Nucleus accumbens (tissue), 56 donors: ENCODE measurements at regions not wholly inside any gene's neighbourhood (a gene's known extent, or its start where the extent isn't known, plus 50 kb on each side); places are given as distances from the start of the nearest gene placed in this dataset.

Source experiments
- DNase-seq, 56 donors: peaks; one replicate each; lab custom pipeline; 2025; lab: John Stamatoyannopoulos, UW

DNA sequence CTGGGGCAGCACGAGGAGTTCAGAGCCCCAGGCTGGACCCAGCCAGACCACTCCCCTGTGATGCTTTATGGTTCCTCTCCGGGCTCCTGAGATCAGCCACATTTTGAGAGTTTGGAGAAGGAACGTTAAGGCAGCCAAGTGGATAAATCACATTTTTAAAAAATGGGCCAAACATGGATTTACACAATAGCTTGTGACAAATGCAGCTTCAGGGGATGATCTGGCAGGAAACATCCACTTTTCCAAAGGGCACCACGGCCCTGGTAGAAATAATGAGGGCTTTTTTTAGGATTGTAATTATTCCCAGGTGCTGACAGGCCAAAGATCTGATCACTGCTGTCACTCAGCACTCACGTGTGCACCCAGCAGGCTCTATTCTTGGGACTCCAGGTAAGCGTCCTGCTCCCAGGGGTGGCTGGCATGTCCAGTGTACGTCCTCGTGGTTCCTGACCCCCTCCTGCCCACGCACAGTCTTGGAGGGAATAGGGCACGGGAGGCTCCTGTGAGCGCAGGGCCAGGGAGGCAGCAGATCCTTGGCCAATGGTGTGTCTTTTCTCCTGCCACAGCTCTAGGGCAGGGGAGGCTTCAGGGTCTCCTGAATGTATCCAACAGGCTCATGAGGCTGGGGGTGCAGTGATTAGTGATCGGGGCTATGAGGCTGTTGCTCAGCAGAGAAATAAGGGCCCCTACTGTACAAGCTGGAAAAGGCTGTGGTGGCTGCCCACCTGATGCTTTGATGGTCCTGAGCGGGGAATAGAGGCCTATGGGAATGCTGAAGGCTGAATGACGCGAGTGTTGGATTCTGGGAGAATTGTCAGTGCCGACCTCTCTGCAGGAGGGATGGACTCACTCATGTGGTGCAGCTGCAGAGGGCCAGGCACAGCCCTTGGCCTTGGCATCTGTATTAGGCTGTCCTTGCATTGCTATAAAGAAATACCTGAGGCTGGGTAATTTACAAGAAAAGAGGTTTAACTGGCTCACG is 415.7 kb downstream of the PTPRU start:
- DNase-seq, result no peak

GRCh38 chr1:29651246-29651645 is 414.9 kb downstream of the PTPRU start:
- no peak for DNase-seq

DNA sequence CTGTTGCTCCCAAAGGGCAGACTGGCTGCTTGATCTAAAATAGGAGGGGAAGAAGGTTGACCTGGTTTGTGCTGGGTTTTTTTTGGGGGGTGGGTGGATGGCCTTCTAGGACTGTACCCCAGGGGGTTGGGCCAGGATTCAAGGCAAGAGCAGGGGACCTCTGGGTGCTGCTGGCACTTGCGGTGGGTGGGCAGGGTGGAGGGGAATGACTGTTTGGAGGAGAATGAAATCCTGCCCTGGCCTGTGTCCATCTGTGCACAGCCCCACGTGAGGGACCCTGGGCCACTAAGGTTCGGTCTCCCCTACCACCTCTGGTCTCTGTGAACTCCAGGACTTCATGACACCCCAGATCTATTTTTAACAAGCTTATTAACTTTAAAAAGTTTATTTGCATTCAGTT is 414.2 kb downstream of the PTPRU start:
- DNase-seq, result no peak

DNA sequence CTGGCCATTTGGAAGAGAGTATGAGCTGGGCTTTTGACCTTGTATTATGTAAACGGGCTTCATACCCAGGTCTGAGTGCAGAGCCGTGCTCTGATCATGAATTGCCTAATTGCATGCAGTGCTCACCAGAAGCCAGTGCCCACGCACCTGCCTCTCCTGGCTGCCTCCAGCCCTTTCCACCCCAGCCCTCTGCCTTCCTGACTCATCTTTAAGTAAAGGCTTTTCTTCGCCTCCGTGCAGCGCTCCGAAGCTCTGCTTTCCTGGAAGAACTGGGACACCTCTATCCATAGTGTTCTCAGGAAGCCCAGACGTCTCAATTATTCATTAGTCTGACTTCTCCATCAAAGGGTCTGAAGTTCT is 413.7 kb downstream of the PTPRU start:
- peak in 24 of 56 donors; percentile 5 to 69 (median 24) for DNase-seq

DNA sequence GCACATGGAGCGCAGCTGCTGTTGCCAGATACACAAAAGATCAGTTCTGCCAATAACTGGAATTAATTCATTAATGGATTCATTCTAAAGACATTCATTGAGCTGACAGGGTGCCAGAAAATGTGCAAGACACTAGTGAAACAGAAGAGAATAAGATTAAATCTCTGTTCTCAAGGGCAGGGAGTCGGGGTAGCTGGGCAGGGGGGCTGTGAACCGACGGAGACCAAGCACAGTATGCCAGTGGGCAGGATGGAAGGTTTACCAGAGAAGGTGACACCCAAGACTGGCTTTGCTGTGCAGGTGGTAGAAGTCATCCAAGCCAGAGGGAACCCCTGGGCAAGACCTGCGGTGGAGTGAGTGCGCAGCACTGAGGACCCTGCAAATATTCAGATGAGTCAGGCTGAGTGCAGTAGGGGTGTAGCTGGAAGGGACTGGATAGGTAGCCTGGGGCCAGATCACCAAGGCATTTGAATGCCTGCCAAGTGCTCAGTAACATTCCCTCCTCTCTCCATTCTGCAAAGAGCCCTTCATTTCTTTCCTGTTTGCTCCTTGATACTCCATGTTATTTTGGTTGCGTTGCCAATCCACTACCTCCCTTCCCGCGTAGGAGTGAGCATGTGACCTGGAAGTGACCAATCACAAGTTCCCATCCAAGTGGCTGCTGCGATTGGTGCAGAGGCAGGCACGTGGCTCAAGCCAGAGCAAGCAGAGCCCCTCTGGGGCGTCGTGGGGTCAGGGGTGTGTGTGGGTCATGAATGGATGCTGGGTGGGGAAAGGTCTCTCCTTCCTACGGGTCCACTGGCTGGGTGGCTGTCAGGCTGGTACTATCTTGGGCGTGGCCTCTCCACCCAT is 413.1 kb downstream of the PTPRU start:
- DNase-seq, result peak in 1 of 56 donors; percentile 62

DNA sequence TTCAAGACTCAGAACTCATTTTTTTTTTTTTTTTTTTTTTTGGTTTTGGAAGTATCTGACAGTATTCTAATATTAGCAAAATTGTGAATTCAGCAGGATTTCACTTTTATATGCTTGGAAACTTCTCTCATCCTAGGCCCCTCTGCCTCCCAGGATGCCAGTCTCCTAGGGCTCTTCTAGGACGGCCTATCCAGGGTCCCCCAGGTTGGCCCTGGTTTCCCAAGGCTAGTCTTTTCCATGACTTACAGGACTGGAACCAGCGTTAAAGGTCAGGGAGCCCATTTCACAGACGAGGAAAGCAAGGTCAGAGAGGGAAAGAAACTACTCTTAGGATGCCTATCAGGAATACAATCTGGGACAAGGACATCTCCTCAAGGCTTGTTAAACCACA is 412.5 kb downstream of the PTPRU start:
- DNase-seq, result no peak

DNA sequence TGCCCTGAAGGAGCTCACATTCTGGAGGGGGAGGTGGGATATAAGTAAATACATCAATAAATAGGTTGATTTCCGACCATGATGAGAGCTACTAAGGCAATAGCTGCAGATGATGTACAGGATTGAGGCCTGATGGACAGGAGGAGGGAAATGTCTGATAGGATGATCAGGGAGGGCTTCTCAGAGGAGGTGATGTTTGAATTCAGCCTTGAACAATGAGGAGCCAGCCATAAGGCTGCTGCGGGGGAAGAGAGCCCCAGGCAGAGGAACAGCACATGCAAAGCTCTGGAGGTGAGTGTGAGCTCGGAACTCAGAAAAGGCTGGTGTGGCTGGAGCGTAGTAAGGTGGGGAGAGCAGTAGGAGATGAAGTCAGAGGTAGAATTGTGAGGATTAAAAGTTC is 411.7 kb downstream of the PTPRU start:
- no peak for DNase-seq

DNA sequence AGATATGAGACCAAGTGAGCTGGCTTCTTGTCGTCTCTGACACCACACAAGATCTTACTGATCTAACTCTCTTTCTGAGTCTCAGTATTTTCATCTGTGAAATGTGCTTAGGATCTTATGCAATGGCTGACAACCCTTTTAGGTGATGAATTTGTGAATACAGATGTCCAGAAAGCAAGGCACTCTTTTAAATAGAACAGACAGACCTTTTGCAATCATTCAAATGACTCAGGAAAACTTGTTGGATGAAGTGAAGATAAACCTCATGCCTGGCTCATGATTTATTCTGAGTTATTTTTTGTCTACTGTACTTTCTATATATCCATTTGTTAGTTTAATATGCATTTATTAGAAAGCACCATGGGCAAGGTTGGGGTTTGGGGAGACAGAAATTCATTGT is 411.3 kb downstream of the PTPRU start:
- DNase-seq, result no peak

DNA sequence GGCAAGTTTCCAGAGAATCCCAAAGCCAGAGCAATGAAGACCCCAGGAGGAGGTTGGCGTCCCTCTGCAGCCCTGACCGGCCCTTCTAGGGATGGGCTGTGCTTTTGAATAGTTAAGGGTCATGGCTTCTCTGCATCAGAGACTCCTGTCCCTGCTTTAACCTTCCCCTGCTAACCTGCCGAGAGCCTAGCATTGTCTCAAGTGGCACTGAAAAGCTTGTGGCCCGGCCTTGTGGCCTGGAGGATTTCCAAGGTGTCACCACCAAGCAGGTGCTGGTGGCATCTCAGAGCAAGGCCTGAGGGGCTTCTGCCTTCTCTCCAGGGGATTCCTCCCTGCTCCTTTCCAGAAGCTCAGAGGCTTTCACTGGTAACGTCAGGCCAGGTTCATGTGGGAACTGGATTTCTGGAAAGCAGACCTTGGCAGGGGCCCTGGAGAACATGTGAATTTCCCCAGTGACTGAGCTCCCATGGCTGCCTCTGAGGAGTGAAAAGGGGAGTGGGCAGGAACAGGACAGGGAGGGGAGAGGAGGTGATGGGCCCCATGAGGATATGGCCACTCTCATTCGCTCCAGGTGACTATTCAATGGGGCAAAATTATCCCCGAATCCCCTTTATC is 409.9 kb downstream of the PTPRU start:
- DNase-seq, result no peak

- no peak for DNase-seq
Observed at GRCh38 chr1:29645586-29645985, 409.3 kb downstream of the PTPRU start.

DNA sequence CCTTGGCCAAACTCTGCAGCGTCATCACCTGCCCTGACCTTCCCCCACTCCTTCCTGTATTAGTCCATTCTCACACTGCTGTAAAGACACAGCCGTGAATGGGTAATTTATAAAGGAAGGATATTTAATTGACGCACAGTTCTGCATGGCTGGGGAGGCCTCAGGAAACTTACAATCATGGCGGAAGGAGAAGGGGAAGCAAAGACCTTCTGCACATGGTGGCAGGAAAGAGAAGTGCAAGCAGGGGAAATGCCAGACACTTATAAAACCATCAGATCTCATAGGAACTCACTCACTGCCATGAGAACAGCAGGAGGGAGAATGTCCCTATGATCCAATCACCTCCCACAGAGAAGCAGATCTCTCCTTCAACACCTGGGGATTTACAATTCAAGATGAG is 408.5 kb downstream of the PTPRU start:
- DNase-seq, result no peak

DNA sequence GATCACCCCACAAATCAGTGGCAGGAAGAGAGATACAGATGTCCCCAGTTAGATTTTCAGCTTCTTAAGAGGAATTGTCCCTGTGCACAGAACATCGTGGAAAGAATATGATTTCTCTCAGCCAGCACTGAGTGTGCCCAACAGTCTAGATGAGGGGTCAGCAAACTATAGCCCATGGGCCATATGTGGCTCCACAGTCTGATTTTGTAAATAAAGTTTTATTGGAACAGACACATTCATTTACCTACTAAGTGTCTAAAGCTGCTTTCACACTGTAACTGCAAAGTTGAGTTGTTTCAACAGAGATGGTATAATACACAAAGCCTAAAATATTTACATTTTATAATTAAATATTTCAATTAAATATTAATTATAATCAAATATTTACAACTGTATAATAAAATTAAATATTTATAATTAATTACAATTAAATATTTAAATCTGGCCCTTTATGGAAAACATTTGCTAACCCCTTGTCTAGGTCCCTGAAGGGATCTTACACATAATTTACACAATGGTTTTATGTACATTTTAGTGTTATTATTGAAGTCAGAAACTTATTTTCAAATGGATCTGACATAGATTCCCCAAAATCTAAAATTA is 407.6 kb downstream of the PTPRU start:
- no peak for DNase-seq

DNA sequence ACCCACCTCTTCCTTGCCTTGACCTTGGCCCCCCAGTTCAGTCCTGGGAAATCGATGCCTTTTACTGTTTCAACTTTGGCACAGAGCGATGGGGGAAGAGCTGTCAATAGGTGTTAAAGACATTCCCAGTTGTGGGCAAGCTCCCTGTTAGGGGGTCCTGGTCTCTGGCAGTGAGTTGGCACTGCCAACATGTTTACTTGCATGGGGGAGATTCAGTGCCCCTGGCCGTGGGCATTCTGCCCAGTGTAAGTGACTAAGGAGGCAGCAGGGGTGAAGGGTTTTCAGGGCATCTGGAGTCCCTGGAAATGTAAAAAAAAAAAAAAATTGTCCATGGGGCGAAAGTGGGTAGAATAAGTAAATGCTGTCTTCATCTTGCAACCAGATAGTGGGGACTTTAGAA is 407.0 kb downstream of the PTPRU start:
- no peak for DNase-seq

GRCh38 chr1:29642519-29642918 is 406.2 kb downstream of the PTPRU start:
- DNase-seq, result no peak

GRCh38 chr1:29641921-29642320 is 405.6 kb downstream of the PTPRU start:
- no peak for DNase-seq

DNA sequence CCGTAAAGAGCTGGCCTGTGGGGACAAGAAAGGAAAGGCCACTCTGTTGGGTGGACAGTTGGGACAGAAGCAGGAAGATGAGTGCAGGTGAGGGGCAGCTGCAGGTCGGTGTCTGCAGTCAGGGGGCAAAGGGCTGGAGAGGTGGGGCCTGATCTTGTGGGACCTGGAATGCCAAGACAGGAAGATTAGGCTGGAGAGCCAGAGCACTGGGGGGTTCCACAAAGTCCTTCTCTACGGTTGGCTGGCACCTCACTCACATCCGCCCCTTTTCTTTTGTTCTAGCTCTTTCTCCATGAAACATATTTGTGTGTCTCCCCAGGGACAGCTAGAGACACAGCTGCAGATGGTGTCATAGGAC is 404.1 kb downstream of the PTPRU start:
- DNase-seq, result no peak

- DNase-seq, result no peak
Observed at GRCh38 chr1:29639741-29640427, 403.6 kb downstream of the PTPRU start.

DNA sequence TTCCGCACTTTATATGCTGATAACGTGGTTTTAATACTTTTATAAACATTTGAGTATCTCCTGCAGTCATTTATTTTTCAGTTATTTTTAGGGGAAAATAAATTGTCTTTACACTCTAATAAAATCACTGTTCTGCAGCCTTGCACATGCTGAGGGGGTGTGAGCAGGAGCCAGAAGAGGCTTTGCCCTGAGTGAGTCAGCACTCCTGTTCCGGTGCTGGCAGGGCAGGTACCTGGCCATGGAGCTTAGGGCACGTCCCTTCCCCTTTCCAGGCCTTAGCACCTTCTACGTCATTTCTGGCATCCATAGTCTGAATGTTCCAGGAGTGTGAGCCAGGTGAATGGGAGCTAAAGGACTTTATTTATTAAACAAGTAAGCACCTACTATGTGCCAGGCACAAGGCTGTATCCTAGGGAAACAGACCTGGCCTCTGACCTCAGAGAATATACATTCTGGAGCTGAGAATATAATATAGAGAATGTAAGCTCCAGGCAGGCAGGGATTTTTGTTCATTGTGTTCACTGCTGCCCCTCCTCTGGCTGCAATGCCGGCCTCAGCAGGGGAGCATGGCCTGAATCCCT is 402.9 kb downstream of the PTPRU start:
- no peak for DNase-seq

GRCh38 chr1:29638281-29638680 is 402.0 kb downstream of the PTPRU start:
- DNase-seq, result no peak

- DNase-seq, result no peak
Observed at GRCh38 chr1:29636936-29637335, 400.6 kb downstream of the PTPRU start.
